H1 (cell line): ENCODE measurements at regions not wholly inside any gene's neighbourhood (a gene's known extent, or its start where the extent isn't known, plus 50 kb on each side); places are given as distances from the start of the nearest gene placed in this dataset.

ENCODE experiments used
- CTCF ChIA-PET: fragments of 300-600 bp; sonication (Branson Sonifier 250); formaldehyde crosslinking; loops from one replicate; lab custom pipeline; 2021; ENCODE audit not compliant: partially characterized antibody; lab: Charles Lee
- POLR2A ChIA-PET: fragments of 300-600 bp; sonication (Branson Sonifier 250); formaldehyde crosslinking; loops from one replicate; lab custom pipeline; 2021; ENCODE audit warnings: inconsistent platforms; ENCODE audit not compliant: partially characterized antibody; lab: Charles Lee
- DNase-seq, 2 experiments: peaks; one replicate each; pipeline versions ENCODE4 v3.0.0 to v3.0.0-alpha.2; 2010 to 2022; ENCODE audit warnings: low spot score in 2 of 2, low read depth in 1 of 2, mixed read lengths in 1 of 2
- FAIRE-seq: peaks from 2 replicates; lab custom pipeline; 2011; peaks lifted over from hg19 to GRCh38; lab: Jason Lieb, UNC
- H2AFZ ChIP-seq: 2 replicates; pipeline ENCODE4 v1.8.1; 2012; ENCODE audit warnings: low read length, inconsistent platforms
- H2AK5ac ChIP-seq: 2 replicates; pipeline ENCODE4 v1.6.1; 2013; ENCODE audit warnings: low read depth, low read length
- H2BK120ac ChIP-seq: replicated peaks from 2 replicates; pipeline ENCODE3; 2013; ENCODE audit warnings: low read depth, low read length, inconsistent platforms
- H2BK12ac ChIP-seq: 2 replicates; pipeline ENCODE4 v1.6.1; 2013; ENCODE audit warnings: low read depth, low read length
- H2BK15ac ChIP-seq: 2 replicates; pipeline ENCODE4 v1.6.1; 2013; ENCODE audit warnings: low read length
- H2BK20ac ChIP-seq: 2 replicates; pipeline ENCODE4 v1.6.1; 2013; ENCODE audit warnings: low read length
- H2BK5ac ChIP-seq: 2 replicates; pipeline ENCODE4 v1.6.1; 2013; ENCODE audit warnings: low read depth, low read length
- H3K14ac ChIP-seq: 2 replicates; pipeline ENCODE4 v1.6.1; 2013; ENCODE audit warnings: inconsistent platforms; ENCODE audit not compliant: insufficient read length
- H3K18ac ChIP-seq: 2 replicates; pipeline ENCODE4 v1.6.1; 2013; ENCODE audit warnings: low read length; ENCODE audit errors: extremely low read depth
- H3K23ac ChIP-seq: 2 replicates; pipeline ENCODE4 v1.6.1; 2013; ENCODE audit warnings: inconsistent platforms; ENCODE audit not compliant: insufficient read length
- H3K23me2 ChIP-seq: 2 replicates; pipeline ENCODE4 v1.6.1; 2013; ENCODE audit warnings: low read depth, low read length
- H3K27ac ChIP-seq: 2 replicates; pipeline ENCODE4 v1.6.1; 2011; ENCODE audit warnings: low read depth, low read length, inconsistent platforms
- H3K27me3 ChIP-seq, 4 experiments: replicated peaks in 1 of 4; 1 replicate in 1 of 4; 2 replicates in 3 of 4; pipeline versions ENCODE4 v1.6.1 to v1.8.1; 2011 to 2013; ENCODE audit warnings: low read length in 3 of 4, mild to moderate bottlenecking in 3 of 4, inconsistent platforms in 2 of 4, mixed read lengths in 2 of 4, moderate library complexity in 1 of 4; ENCODE audit not compliant: control insufficient read depth in 3 of 4, insufficient read depth in 3 of 4; ENCODE audit errors: extremely low read depth in 1 of 4
- H3K36me3 ChIP-seq, 4 experiments: 2 replicates each; pipeline versions ENCODE4 v1.6.1 to v1.8.1; 2011 to 2013; ENCODE audit warnings: mild to moderate bottlenecking in 4 of 4, low read length in 3 of 4, moderate library complexity in 2 of 4, control low read depth in 1 of 4, inconsistent platforms in 1 of 4; ENCODE audit not compliant: insufficient read depth in 4 of 4, control insufficient read depth in 2 of 4
- H3K4ac ChIP-seq: replicated peaks from 2 replicates; pipeline ENCODE3; 2013; ENCODE audit warnings: low read length, low read depth, mixed read lengths, inconsistent platforms; ENCODE audit not compliant: insufficient read length
- H3K4me1 ChIP-seq, 4 experiments: replicated peaks in 1 of 4; 1 replicate in 1 of 4; 2 replicates in 3 of 4; pipeline versions ENCODE4 v1.6.1 to v1.8.1; 2011 to 2013; ENCODE audit warnings: low read length in 3 of 4, inconsistent platforms in 2 of 4, mixed read lengths in 1 of 4; ENCODE audit not compliant: insufficient read depth in 4 of 4, control insufficient read depth in 3 of 4
- H3K4me2 ChIP-seq, 2 experiments: 2 replicates each; pipeline versions ENCODE4 v1.6.1 to v1.8.1; 2011 to 2013; ENCODE audit warnings: low read depth in 2 of 2, low read length in 2 of 2, control low read depth in 1 of 2, inconsistent platforms in 1 of 2, mild to moderate bottlenecking in 1 of 2; ENCODE audit not compliant: insufficient read depth in 1 of 2
- H3K4me3 ChIP-seq, 4 experiments: fragments of 200-600, 300-600 bp in 1 of 4; sonication (generic), shearing (Covaris generic), sonication (Bioruptor Twin) in 1 of 4; 2 replicates each; pipeline versions ENCODE4 v1.5.1 to v1.8.1; 2011 to 2016; ENCODE audit warnings: low read length in 4 of 4, low read depth in 3 of 4, control low read depth in 2 of 4, inconsistent platforms in 2 of 4, mild to moderate bottlenecking in 2 of 4, mixed read lengths in 1 of 4, moderate library complexity in 1 of 4; ENCODE audit not compliant: insufficient read depth in 2 of 4; ENCODE audit errors: extremely low read depth in 1 of 4
- H3K56ac ChIP-seq: replicated peaks from 2 replicates; pipeline ENCODE3; 2013; ENCODE audit warnings: low read depth, mild to moderate bottlenecking, mixed read lengths, low read length, inconsistent platforms; ENCODE audit not compliant: insufficient read length
- H3K79me1 ChIP-seq: 2 replicates; pipeline ENCODE4 v1.6.1; 2013; ENCODE audit warnings: low read depth, low read length, control low read depth
- H3K79me2 ChIP-seq, 2 experiments: 2 replicates each; pipeline versions ENCODE4 v1.6.1 to v1.8.1; 2012 to 2013; ENCODE audit warnings: low read length in 2 of 2, mild to moderate bottlenecking in 2 of 2, inconsistent platforms in 1 of 2; ENCODE audit not compliant: insufficient read depth in 2 of 2, control insufficient read depth in 1 of 2
- H3K9ac ChIP-seq, 4 experiments: replicated peaks in 1 of 4; 1 replicate in 1 of 4; 2 replicates in 3 of 4; pipeline versions ENCODE4 v1.6.1 to v1.8.1; 2011 to 2013; ENCODE audit warnings: low read depth in 3 of 4, low read length in 3 of 4, control low read depth in 2 of 4, mild to moderate bottlenecking in 2 of 4, moderate library complexity in 2 of 4, inconsistent platforms in 1 of 4; ENCODE audit errors: extremely low read depth in 1 of 4
- H3K9me3 ChIP-seq, 2 experiments: 2 replicates each; pipeline versions ENCODE4 v1.6.1 to v1.8.1; 2012 to 2013; ENCODE audit warnings: mild to moderate bottlenecking in 2 of 2, moderate library complexity in 2 of 2, control low read depth in 1 of 2, inconsistent platforms in 1 of 2, low read depth in 1 of 2, low read length in 1 of 2, mixed read lengths in 1 of 2; ENCODE audit not compliant: insufficient read depth in 2 of 2
- H4K20me1 ChIP-seq, 2 experiments: replicated peaks in 1 of 2; 2 replicates each; pipeline versions ENCODE3 to v1.8.1; 2011 to 2013; ENCODE audit warnings: inconsistent platforms in 2 of 2, low read length in 2 of 2, mild to moderate bottlenecking in 1 of 2; ENCODE audit not compliant: insufficient read depth in 2 of 2, control insufficient read depth in 1 of 2
- H4K5ac ChIP-seq: 2 replicates; pipeline ENCODE4 v1.6.1; 2013; ENCODE audit warnings: low read length, low read depth, mixed read lengths, inconsistent platforms; ENCODE audit not compliant: insufficient read length
- H4K8ac ChIP-seq: 2 replicates; pipeline ENCODE4 v1.8.0; 2013; ENCODE audit warnings: mild to moderate bottlenecking, moderate library complexity, low read length, inconsistent platforms; ENCODE audit not compliant: insufficient read depth; ENCODE audit errors: extremely low read depth
- H4K91ac ChIP-seq: replicated peaks from 2 replicates; pipeline ENCODE3; 2013; ENCODE audit warnings: low read length, mixed read lengths, inconsistent platforms; ENCODE audit not compliant: insufficient read length
- CBX5 ChIP-seq: fragments of 300-800, 300-1000 bp; sonication (generic); IDR thresholded peaks from 2 replicates; pipeline ENCODE4 v1.7.1; 2016; ENCODE audit warnings: antibody characterized with exemption, low read length, low read depth
- CBX8 ChIP-seq: fragments of 300-800, 300-1000 bp; sonication (generic); IDR thresholded peaks from 2 replicates; pipeline ENCODE4 v1.7.1; 2016; ENCODE audit warnings: low read depth, low read length, borderline replicate concordance
- GTF2F1 ChIP-seq: IDR thresholded peaks from 2 replicates; pipeline ENCODE4 v1.6.1; 2012; ENCODE audit warnings: low read depth, low read length, improper control_type of control experiment, borderline replicate concordance
- HDAC6 ChIP-seq: IDR thresholded peaks from one replicate; pipeline ENCODE4 v1.7.1; 2012; ENCODE audit warnings: low read depth, mild to moderate bottlenecking, inconsistent platforms, low read length, moderate library complexity
- JUN ChIP-seq: IDR thresholded peaks from 2 replicates; pipeline ENCODE4 v1.6.1; 2011; ENCODE audit warnings: low read depth, mild to moderate bottlenecking, improper control_type of control experiment, low read length
- KDM1A ChIP-seq: fragments of 200-600, 300-600 bp; sonication (generic); IDR thresholded peaks from 2 replicates; pipeline ENCODE4 v1.7.1; 2016; ENCODE audit warnings: mild to moderate bottlenecking, low read length, borderline replicate concordance
- KDM5A ChIP-seq: fragments of 200-600 bp; IDR thresholded peaks from 2 replicates; pipeline ENCODE4 v1.7.1; 2012; ENCODE audit warnings: mild to moderate bottlenecking, low read length, inconsistent platforms, mixed read lengths
- NANOG ChIP-seq: IDR thresholded peaks from 2 replicates; pipeline ENCODE4 v1.6.1; 2011; ENCODE audit warnings: low read length, low read depth, mild to moderate bottlenecking, inconsistent platforms; ENCODE audit not compliant: insufficient read depth, poor library complexity, severe bottlenecking
- PHF8 ChIP-seq: fragments of 200-600 bp; sonication (generic); conservative IDR thresholded peaks from 2 replicates; pipeline ENCODE4 v1.7.1; 2012; ENCODE audit warnings: low read depth, mild to moderate bottlenecking, inconsistent platforms, low read length, moderate library complexity
- POLR2A ChIP-seq, 2 experiments: IDR thresholded peaks; 1 replicate in 1 of 2; 2 replicates in 1 of 2; pipeline ENCODE4 v1.6.1; 2011; ENCODE audit warnings: low read depth in 2 of 2, low read length in 2 of 2, mild to moderate bottlenecking in 2 of 2; ENCODE audit errors: control extremely low read depth in 1 of 2
- POU5F1 ChIP-seq: IDR thresholded peaks from 2 replicates; pipeline ENCODE4 v1.6.1; 2011; ENCODE audit warnings: low read depth, mild to moderate bottlenecking, low read length, moderate library complexity
- RNF2 ChIP-seq: fragments of 200-900, 300-1000 bp; sonication (generic); IDR thresholded peaks from 2 replicates; pipeline ENCODE4 v1.7.1; 2016; ENCODE audit warnings: borderline replicate concordance, low read depth, mild to moderate bottlenecking, antibody characterized with exemption, low read length; ENCODE audit not compliant: poor library complexity, severe bottlenecking; ENCODE audit errors: missing control alignments
- SP1 ChIP-seq: IDR thresholded peaks from 2 replicates; pipeline ENCODE4 v1.6.1; 2011; ENCODE audit warnings: low read depth, low read length
- TAF1 ChIP-seq: IDR thresholded peaks from 2 replicates; pipeline ENCODE4 v1.6.1; 2011; ENCODE audit warnings: mild to moderate bottlenecking, low read depth, low read length
- TBP ChIP-seq: IDR thresholded peaks from 2 replicates; pipeline ENCODE4 v1.6.1; 2011; ENCODE audit warnings: low read depth, low read length, improper control_type of control experiment

DNA sequence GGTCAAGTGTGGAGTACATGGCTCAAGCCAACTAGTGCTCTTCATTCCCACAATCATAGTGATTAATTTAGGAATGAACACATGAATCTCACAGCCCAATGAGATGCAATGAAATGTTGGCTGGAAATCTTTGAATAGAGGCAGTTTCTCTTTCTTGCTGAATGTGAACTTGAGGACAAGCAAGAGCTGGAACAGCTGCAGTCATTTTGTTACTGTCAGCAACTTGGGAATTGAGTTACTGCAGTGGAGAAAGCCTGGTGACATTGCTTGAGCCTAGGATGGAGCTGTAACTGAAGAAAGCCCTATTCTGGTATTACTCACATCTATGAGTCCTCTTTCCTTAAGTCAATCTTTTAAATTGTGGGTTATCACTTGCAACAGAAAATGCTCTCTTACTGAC lies 62.3 kb downstream of the YIPF5 start:
- no peak overlapping the region for H2BK20ac ChIP-seq
- no peaks in the 10 kb centered on the region for H3K79me1 ChIP-seq
- no peak overlapping the region for H3K4ac ChIP-seq
- no peaks in the 10 kb centered on the region for H3K27me3 ChIP-seq
- no peak overlapping the region for H4K5ac ChIP-seq
- H2BK5ac ChIP-seq: no peak overlapping the region
- no peak overlapping the region for H3K27ac ChIP-seq
- H4K91ac ChIP-seq: no peak overlapping the region
- H3K9me3 ChIP-seq: no peaks in the 10 kb centered on the region
- FAIRE-seq (no peak), DNase-seq (no peak)
- H3K9ac ChIP-seq: no peak overlapping the region
- no peaks in the 10 kb centered on the region for H4K20me1 ChIP-seq
- no peak overlapping the region for H2AK5ac ChIP-seq
- no peaks in the 10 kb centered on the region; a peak in 1 of 7 replicates for H3K4me1 ChIP-seq
- no peak overlapping the region for H3K4me3 ChIP-seq
- CTCF ChIA-PET: no interaction called here
- no peak overlapping the region for H3K14ac ChIP-seq
- H4K8ac ChIP-seq: no peak overlapping the region
- H3K79me2 ChIP-seq: no peaks in the 10 kb centered on the region
- H2AFZ ChIP-seq: no peak overlapping the region
- no peak overlapping the region for H2BK15ac ChIP-seq
- no peak overlapping the region for H3K4me2 ChIP-seq
- H2BK120ac ChIP-seq: no peak overlapping the region
- no peak overlapping the region for H3K18ac ChIP-seq
- no peak for TF ChIP-seq HDAC6
- no peak for TF ChIP-seq POLR2A (IDR thresholded peaks at IDR 0.05; ENCODE audit: control extremely low read depth in 1 of 2, low read depth in 2 of 2, low read length in 2 of 2)
- TF ChIP-seq PHF8: no peak
- TF ChIP-seq RNF2: no peak
- no peak for TF ChIP-seq POU5F1
- TF ChIP-seq TBP: no peak
- no peak for TF ChIP-seq CBX8
- TF ChIP-seq JUN: no peak
- no peak for TF ChIP-seq GTF2F1
- no peak for TF ChIP-seq TAF1
- TF ChIP-seq KDM1A: no peak
- no peak for TF ChIP-seq KDM5A
- no peak for TF ChIP-seq CBX5
- TF ChIP-seq SP1: no peak
- no peak for TF ChIP-seq NANOG
- H3K23me2 ChIP-seq: no peaks in the 10 kb centered on the region
- no peak overlapping the region for H2BK12ac ChIP-seq
- no peaks in the 10 kb centered on the region for H3K36me3 ChIP-seq
- POLR2A ChIA-PET: no interaction called here
- H3K23ac ChIP-seq: no peak overlapping the region
- H3K56ac ChIP-seq: no peak overlapping the region
